OCI-LY7 (cell line): ENCODE measurements at regions not wholly inside any gene's neighbourhood (a gene's known extent, or its start where the extent isn't known, plus 50 kb on each side); places are given as distances from the start of the nearest gene placed in this dataset.

Source experiments
- EZH2phosphoT487 ChIP-seq: fragments of 200-600 bp; sonication (generic); IDR thresholded peaks from 2 replicates; pipeline ENCODE4 v1.6.1; 2018; ENCODE audit warnings: low read depth, borderline replicate concordance, mild to moderate bottlenecking, mixed run types, antibody characterized with exemption, low read length, moderate library complexity, mixed read lengths
- TF ChIP-seq, protein P1 (sequence below): fragments of 200-600 bp; sonication (generic); conservative IDR thresholded peaks from 2 replicates; pipeline ENCODE4 v1.5.1; 2014; ENCODE audit warnings: mild to moderate bottlenecking, antibody characterized with exemption, low read length, moderate library complexity, mixed read lengths

DNA sequence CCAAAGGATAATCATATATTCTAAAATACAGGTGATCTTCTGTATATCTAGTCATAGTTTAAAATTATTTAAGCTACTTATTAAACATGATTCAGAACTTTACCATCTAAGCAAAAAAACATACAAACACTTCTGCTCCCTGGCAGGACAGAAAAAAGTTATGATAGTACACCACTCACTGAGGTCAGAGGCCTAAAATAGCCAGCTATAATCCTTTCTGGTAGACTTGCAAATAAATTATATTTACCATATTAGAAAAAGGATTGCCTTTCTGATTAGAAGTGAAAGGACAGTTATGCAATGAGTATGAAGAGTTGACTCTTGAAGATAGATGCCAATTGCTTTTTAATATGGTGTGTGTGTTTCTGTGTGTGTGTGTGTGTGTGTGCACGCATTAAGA is 207.4 kb downstream of the BMP2 start:
- TF ChIP-seq, protein P1, sequence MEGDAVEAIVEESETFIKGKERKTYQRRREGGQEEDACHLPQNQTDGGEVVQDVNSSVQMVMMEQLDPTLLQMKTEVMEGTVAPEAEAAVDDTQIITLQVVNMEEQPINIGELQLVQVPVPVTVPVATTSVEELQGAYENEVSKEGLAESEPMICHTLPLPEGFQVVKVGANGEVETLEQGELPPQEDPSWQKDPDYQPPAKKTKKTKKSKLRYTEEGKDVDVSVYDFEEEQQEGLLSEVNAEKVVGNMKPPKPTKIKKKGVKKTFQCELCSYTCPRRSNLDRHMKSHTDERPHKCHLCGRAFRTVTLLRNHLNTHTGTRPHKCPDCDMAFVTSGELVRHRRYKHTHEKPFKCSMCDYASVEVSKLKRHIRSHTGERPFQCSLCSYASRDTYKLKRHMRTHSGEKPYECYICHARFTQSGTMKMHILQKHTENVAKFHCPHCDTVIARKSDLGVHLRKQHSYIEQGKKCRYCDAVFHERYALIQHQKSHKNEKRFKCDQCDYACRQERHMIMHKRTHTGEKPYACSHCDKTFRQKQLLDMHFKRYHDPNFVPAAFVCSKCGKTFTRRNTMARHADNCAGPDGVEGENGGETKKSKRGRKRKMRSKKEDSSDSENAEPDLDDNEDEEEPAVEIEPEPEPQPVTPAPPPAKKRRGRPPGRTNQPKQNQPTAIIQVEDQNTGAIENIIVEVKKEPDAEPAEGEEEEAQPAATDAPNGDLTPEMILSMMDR, result no peak
- TF ChIP-seq EZH2phosphoT487, result no peak
